H9 (cell line): ENCODE measurements at regions not wholly inside any gene's neighbourhood (a gene's known extent, or its start where the extent isn't known, plus 50 kb on each side); places are given as distances from the start of the nearest gene placed in this dataset.

Experiments used
- DNase-seq: peaks from one replicate; pipeline ENCODE4 v3.0.0-alpha.2; 2017
- H2AFZ ChIP-seq: one replicate; pipeline ENCODE4 v1.6.1; 2013; ENCODE audit warnings: mild to moderate bottlenecking, low read length, control low read depth, moderate library complexity
- H2AK5ac ChIP-seq: 2 replicates; pipeline ENCODE4 v1.6.1; 2013; ENCODE audit warnings: low read length, control low read depth, mixed read lengths; ENCODE audit not compliant: insufficient read length
- H2BK120ac ChIP-seq: one replicate; pipeline ENCODE4 v1.6.1; 2013; ENCODE audit warnings: low read depth, mild to moderate bottlenecking, low read length, control low read depth, inconsistent platforms; ENCODE audit not compliant: poor library complexity, severe bottlenecking
- H2BK12ac ChIP-seq: 2 replicates; pipeline ENCODE4 v1.6.1; 2013; ENCODE audit warnings: low read length, control low read depth, mixed read lengths, low read depth; ENCODE audit not compliant: insufficient read length
- H2BK15ac ChIP-seq: 2 replicates; pipeline ENCODE4 v1.6.1; 2013; ENCODE audit warnings: low read depth, low read length, control low read depth
- H2BK20ac ChIP-seq: one replicate; pipeline ENCODE4 v1.6.1; 2013; ENCODE audit warnings: low read depth, mild to moderate bottlenecking, low read length, control low read depth, inconsistent platforms; ENCODE audit not compliant: poor library complexity, severe bottlenecking
- H2BK5ac ChIP-seq: 2 replicates; pipeline ENCODE4 v1.6.1; 2013; ENCODE audit warnings: low read length, control low read depth, mixed read lengths; ENCODE audit not compliant: insufficient read length
- H3K14ac ChIP-seq: 2 replicates; pipeline ENCODE4 v1.6.1; 2013; ENCODE audit warnings: low read length, control low read depth; ENCODE audit not compliant: insufficient read depth
- H3K18ac ChIP-seq: 2 replicates; pipeline ENCODE4 v1.6.1; 2013; ENCODE audit warnings: low read depth, mild to moderate bottlenecking, mixed read lengths, low read length, control low read depth; ENCODE audit not compliant: insufficient read length
- H3K23ac ChIP-seq: 2 replicates; pipeline ENCODE4 v1.6.1; 2013; ENCODE audit warnings: low read length, control low read depth, mixed read lengths, low read depth; ENCODE audit not compliant: insufficient read length
- H3K23me2 ChIP-seq: 2 replicates; pipeline ENCODE4 v1.6.1; 2013; ENCODE audit warnings: low read depth, mild to moderate bottlenecking, mixed read lengths, low read length, control low read depth; ENCODE audit not compliant: insufficient read length, poor library complexity, severe bottlenecking
- H3K27ac ChIP-seq: 2 replicates; pipeline ENCODE4 v1.5.1; 2013; ENCODE audit warnings: low read length, control low read depth, mixed read lengths, low read depth; ENCODE audit not compliant: insufficient read length
- H3K27me3 ChIP-seq: 2 replicates; pipeline ENCODE4 v1.6.1; 2013; ENCODE audit warnings: low read length, control low read depth, inconsistent platforms; ENCODE audit not compliant: insufficient read depth
- H3K4ac ChIP-seq: 2 replicates; pipeline ENCODE4 v1.6.1; 2013; ENCODE audit warnings: low read depth, mild to moderate bottlenecking, control low read depth, inconsistent platforms, low read length, moderate library complexity
- H3K4me1 ChIP-seq: 2 replicates; pipeline ENCODE4 v1.6.1; 2013; ENCODE audit warnings: low read length, control low read depth, inconsistent platforms; ENCODE audit not compliant: insufficient read depth
- H3K4me2 ChIP-seq: 2 replicates; pipeline ENCODE4 v1.6.1; 2013; ENCODE audit warnings: low read length, control low read depth, mixed read lengths; ENCODE audit not compliant: insufficient read length, insufficient read depth
- H3K56ac ChIP-seq: 2 replicates; pipeline ENCODE4 v1.6.1; 2013; ENCODE audit warnings: low read depth, mild to moderate bottlenecking, mixed read lengths, low read length, control low read depth; ENCODE audit not compliant: insufficient read length
- H3K79me1 ChIP-seq: 2 replicates; pipeline ENCODE4 v1.6.1; 2013; ENCODE audit warnings: low read depth, mild to moderate bottlenecking, moderate library complexity, low read length, control low read depth, inconsistent platforms; ENCODE audit not compliant: insufficient read depth, poor library complexity, severe bottlenecking
- H3K79me2 ChIP-seq: 2 replicates; pipeline ENCODE4 v1.6.1; 2013; ENCODE audit warnings: low read length, control low read depth, inconsistent platforms; ENCODE audit not compliant: insufficient read depth
- H3K9ac ChIP-seq: 2 replicates; pipeline ENCODE4 v1.6.1; 2013; ENCODE audit warnings: low read length, control low read depth, mixed read lengths; ENCODE audit not compliant: insufficient read length; ENCODE audit errors: extremely low read depth
- H3K9me3 ChIP-seq: one replicate; pipeline ENCODE4 v1.6.1; 2013; ENCODE audit warnings: low read depth, low read length, inconsistent platforms; ENCODE audit not compliant: control insufficient read depth
- H3T11ph ChIP-seq: one replicate; pipeline ENCODE4 v1.6.1; 2013; ENCODE audit warnings: mild to moderate bottlenecking, low read length, control low read depth, inconsistent platforms
- H4K20me1 ChIP-seq: one replicate; pipeline ENCODE4 v1.6.1; 2013; ENCODE audit not compliant: control insufficient read depth, insufficient read length, insufficient read depth
- H4K5ac ChIP-seq: 2 replicates; pipeline ENCODE4 v1.6.1; 2013; ENCODE audit warnings: low read depth, mild to moderate bottlenecking, mixed read lengths, low read length, control low read depth; ENCODE audit not compliant: insufficient read length
- H4K8ac ChIP-seq: replicated peaks from 2 replicates; pipeline ENCODE4 v1.6.1; 2013; ENCODE audit warnings: low read length, control low read depth, mixed read lengths, low read depth; ENCODE audit not compliant: insufficient read length
- H4K91ac ChIP-seq: 2 replicates; pipeline ENCODE4 v1.6.1; 2013; ENCODE audit warnings: low read depth, mild to moderate bottlenecking, moderate library complexity, mixed read lengths, low read length, control low read depth; ENCODE audit not compliant: insufficient read length
- H3K27ac Mint-ChIP-seq, 3 experiments: 2 replicates in 2 of 3; 3 replicates in 1 of 3; pipeline ENCODE4 v1.8.0; 2020 to 2021; ENCODE audit warnings: mixed read lengths in 3 of 3, mild to moderate bottlenecking in 1 of 3, moderate library complexity in 1 of 3
- H3K27me3 Mint-ChIP-seq: 2 replicates; pipeline ENCODE4 v1.8.0; 2021; ENCODE audit warnings: low read depth, mild to moderate bottlenecking, moderate library complexity, mixed read lengths
- H3K36me3 Mint-ChIP-seq, 3 experiments: 2 replicates in 2 of 3; 3 replicates in 1 of 3; pipeline ENCODE4 v1.8.0; 2020 to 2021; ENCODE audit warnings: low read depth in 3 of 3, mixed read lengths in 3 of 3; ENCODE audit not compliant: insufficient read depth in 1 of 3
- H3K4me1 Mint-ChIP-seq, 2 experiments: 2 replicates each; pipeline ENCODE4 v1.8.0; 2020; ENCODE audit warnings: mixed read lengths in 2 of 2
- H3K4me3 Mint-ChIP-seq, 2 experiments: 2 replicates in 1 of 2; 3 replicates in 1 of 2; pipeline ENCODE4 v1.8.0; 2020 to 2021; ENCODE audit warnings: mild to moderate bottlenecking in 2 of 2, mixed read lengths in 2 of 2, moderate library complexity in 1 of 2
- H3K9me3 Mint-ChIP-seq, 2 experiments: 2 replicates in 1 of 2; 3 replicates in 1 of 2; pipeline ENCODE4 v1.8.0; 2020; ENCODE audit warnings: mild to moderate bottlenecking in 2 of 2, mixed read lengths in 2 of 2, moderate library complexity in 1 of 2
- CTCF ChIP-seq: fragments of 200-600 bp; sonication (generic); conservative IDR thresholded peaks from 3 replicates; pipeline ENCODE4 v1.8.0; 2021; ENCODE audit warnings: antibody characterized with exemption, mild to moderate bottlenecking
- WGBS: extraction: QIAGEN DNeasy Blood & Tissue Kit; methylation state at CpG from one replicate; pipeline ENCODE4 v1.1.7; 2013; ENCODE audit warnings: missing lambda C conversion rate, low lambda C conversion rate, mixed read lengths; ENCODE audit not compliant: insufficient read length; ENCODE audit errors: extremely low coverage; 5-methylcytosine and 5-hydroxymethylcytosine counted together

- H3K79me2 ChIP-seq = no peaks in the 10 kb centered on the region
- H3K9me3 ChIP-seq = no peaks in the 10 kb centered on the region
- Mint-ChIP-seq H3K9me3 (no peaks in the 10 kb centered on the region), H3K27me3 (no peaks in the 10 kb centered on the region), H3K36me3 (no peaks in the 10 kb centered on the region), H3K4me1 (peaks cover 2 to 5% of the 10 kb centered on the region in 2 experiments; a peak in 3 of 4 replicates), H3K4me3 (no peak overlapping the region), H3K27ac (no peak overlapping the region)
- H3K23ac ChIP-seq = no peak overlapping the region
- no peak overlapping the region for H2BK20ac ChIP-seq
- no peak overlapping the region for H2AK5ac ChIP-seq
- no peak for TF ChIP-seq CTCF
- H2BK5ac ChIP-seq = no peak overlapping the region
- no CpG with 5 or more reads among the region's 1 CpG for WGBS
- H3K27ac ChIP-seq = no peak overlapping the region
- no peak overlapping the region for H2AFZ ChIP-seq
- H2BK15ac ChIP-seq = no peak overlapping the region
- no peak overlapping the region for H3K14ac ChIP-seq
- no peaks in the 10 kb centered on the region for H3K23me2 ChIP-seq
- H4K5ac ChIP-seq = no peak overlapping the region
- no peaks in the 10 kb centered on the region for H3K79me1 ChIP-seq
- H2BK120ac ChIP-seq = no peak overlapping the region
- H4K91ac ChIP-seq = no peak overlapping the region
- no peak for DNase-seq
- no peak overlapping the region for H3T11ph ChIP-seq
- H3K4ac ChIP-seq = no peak overlapping the region
- no peak overlapping the region for H4K8ac ChIP-seq
- no peaks in the 10 kb centered on the region for H3K4me1 ChIP-seq
- no peak overlapping the region for H3K9ac ChIP-seq
- H2BK12ac ChIP-seq = no peak overlapping the region
- H4K20me1 ChIP-seq = no peaks in the 10 kb centered on the region
- no peak overlapping the region for H3K18ac ChIP-seq
- H3K4me2 ChIP-seq = no peak overlapping the region
- H3K56ac ChIP-seq = no peak overlapping the region
- no peaks in the 10 kb centered on the region for H3K27me3 ChIP-seq
Measured at GRCh38 chr18:40355726-40356125, 1599.3 kb upstream of the PIK3C3 start.
